Caco-2 (cell line): ENCODE measurements at regions not wholly inside any gene's neighbourhood (a gene's known extent, or its start where the extent isn't known, plus 50 kb on each side); places are given as distances from the start of the nearest gene placed in this dataset.

ENCODE experiments used
- BruUV-seq: library from RNA; stranded (reverse); fragments of 400-500 nt; replicated peaks from 2 replicates; lab custom pipeline; 2021; lab: Mats Ljungman, UMichigan
- CTCF ChIA-PET: fragments of 300-600 bp; sonication (Branson Sonifier 250); formaldehyde crosslinking; loops from one replicate; lab custom pipeline; 2022; ENCODE audit warnings: antibody characterized with exemption; lab: Charles Lee
- POLR2A ChIA-PET: fragments of 300-600 bp; sonication (Branson Sonifier 250); formaldehyde crosslinking; loops from one replicate; lab custom pipeline; 2022; ENCODE audit warnings: antibody characterized with exemption; lab: Charles Lee
- DNase-seq, 2 experiments: peaks; one replicate each; pipeline versions ENCODE4 v3.0.0 to v3.0.0-alpha.2; 2020 to 2022
- H3K27me3 ChIP-seq: replicated peaks from 2 replicates; pipeline ENCODE4 v1.6.0; 2011; ENCODE audit warnings: low read length; ENCODE audit not compliant: control insufficient read depth, insufficient read depth
- H3K36me3 ChIP-seq: 2 replicates; pipeline ENCODE4 v1.5.1; 2011; ENCODE audit warnings: low read length; ENCODE audit not compliant: control insufficient read depth, insufficient read depth
- H3K4me1 ChIP-seq: fragments of 250-450 bp; sonication (Bioruptor Pico); 2 replicates; pipeline ENCODE4 v1.5.1; 2020; ENCODE audit warnings: mild to moderate bottlenecking
- H3K4me3 ChIP-seq: 2 replicates; pipeline ENCODE4 v1.5.1; 2011; ENCODE audit warnings: low read depth, mild to moderate bottlenecking, control low read depth, low read length
- H3K9me3 ChIP-seq: fragments of 250-450 bp; sonication (Bioruptor Pico); 2 replicates; pipeline ENCODE4 v1.5.1; 2020; ENCODE audit warnings: mild to moderate bottlenecking, moderate library complexity
- H3K27ac Mint-ChIP-seq: one replicate; pipeline ENCODE4 v1.8.0; 2022; ENCODE audit warnings: mixed read lengths; ENCODE audit not compliant: unreplicated experiment
- H3K27me3 Mint-ChIP-seq: one replicate; pipeline ENCODE4 v1.8.0; 2022; ENCODE audit warnings: mixed read lengths; ENCODE audit not compliant: insufficient read depth, unreplicated experiment
- H3K36me3 Mint-ChIP-seq: one replicate; pipeline ENCODE4 v1.8.0; 2022; ENCODE audit warnings: mild to moderate bottlenecking, mixed read lengths; ENCODE audit not compliant: insufficient read depth, unreplicated experiment
- H3K4me1 Mint-ChIP-seq: one replicate; pipeline ENCODE4 v1.8.0; 2022; ENCODE audit warnings: low read depth, mixed read lengths; ENCODE audit not compliant: unreplicated experiment
- H3K4me3 Mint-ChIP-seq: one replicate; pipeline ENCODE4 v1.8.0; 2022; ENCODE audit warnings: mild to moderate bottlenecking, moderate library complexity, mixed read lengths; ENCODE audit not compliant: unreplicated experiment
- H3K9me3 Mint-ChIP-seq: one replicate; pipeline ENCODE4 v1.8.0; 2022; ENCODE audit warnings: mixed read lengths; ENCODE audit not compliant: unreplicated experiment
- CTCF ChIP-seq, 2 experiments: fragments of 200-600 bp in 1 of 2; IDR thresholded peaks; 1 replicate in 1 of 2; 2 replicates in 1 of 2; pipeline versions ENCODE4 v1.5.1 to v1.8.0; 2011 to 2022; ENCODE audit warnings: antibody characterized with exemption in 1 of 2, control low read depth in 1 of 2, inconsistent platforms in 1 of 2, low read depth in 1 of 2, low read length in 1 of 2, mild to moderate bottlenecking in 1 of 2, moderate library complexity in 1 of 2; ENCODE audit not compliant: insufficient read depth in 1 of 2, severe bottlenecking in 1 of 2, unreplicated experiment in 1 of 2
- intact Hi-C: fragments of 100-400 bp; cut with micrococcal nuclease; formaldehyde crosslinking; loops from one replicate; pipeline ENCODE4 v1.10.0; 2022; ENCODE audit not compliant: unreplicated experiment

GRCh38 chr11:80466570-80466969, 1025.7 kb upstream of the TENM4 start:
- Mint-ChIP-seq H3K4me1 (no peaks in the 10 kb centered on the region), H3K36me3 (no peaks in the 10 kb centered on the region), H3K9me3 (peaks cover 12% of the 10 kb centered on the region), H3K27me3 (no peaks in the 10 kb centered on the region), H3K4me3 (no peak overlapping the region), H3K27ac (no peak overlapping the region)
- Histone ChIP-seq H3K9me3 (no peaks in the 10 kb centered on the region), H3K36me3 (no peaks in the 10 kb centered on the region), H3K4me1 (no peaks in the 10 kb centered on the region), H3K27me3 (no peaks in the 10 kb centered on the region), H3K4me3 (no peak overlapping the region)
- TF ChIP-seq CTCF (IDR thresholded peaks at IDR 0.05; ENCODE audit: insufficient read depth in 1 of 2, low read depth in 1 of 2, low read length in 1 of 2, severe bottlenecking in 1 of 2, unreplicated experiment in 1 of 2): no peak
- intact Hi-C loops: no loop called here
- BruUV-seq: no TSS peak
- CTCF ChIA-PET: no interaction called here
- no peak for DNase-seq
- POLR2A ChIA-PET: no interaction called here

- H3K27me3 Mint-ChIP-seq: peaks cover 2% of the 10 kb centered on the region
- intact Hi-C loops: no loop called here
- H3K27ac Mint-ChIP-seq: no peak overlapping the region
- Histone ChIP-seq H3K4me3 (no peak overlapping the region), H3K4me1 (no peaks in the 10 kb centered on the region), H3K36me3 (no peaks in the 10 kb centered on the region), H3K9me3 (no peaks in the 10 kb centered on the region; the same call in 1 of the 2 replicates), H3K27me3 (no peaks in the 10 kb centered on the region)
- H3K4me1 Mint-ChIP-seq: no peaks in the 10 kb centered on the region
- DNase-seq: no peak
- no peaks in the 10 kb centered on the region for H3K36me3 Mint-ChIP-seq
- H3K9me3 Mint-ChIP-seq: peaks cover 11% of the 10 kb centered on the region
- no TSS peak for BruUV-seq
- CTCF ChIA-PET: no interaction called here
- POLR2A ChIA-PET: no interaction called here
- TF ChIP-seq CTCF (IDR thresholded peaks at IDR 0.05; ENCODE audit: insufficient read depth in 1 of 2, low read depth in 1 of 2, low read length in 1 of 2, severe bottlenecking in 1 of 2, unreplicated experiment in 1 of 2): no peak
- H3K4me3 Mint-ChIP-seq: no peak overlapping the region
Observed at GRCh38 chr11:80462211-80462610, 1021.4 kb upstream of the TENM4 start.

- intact Hi-C loops: no loop called here
- Mint-ChIP-seq H3K4me1 (no peaks in the 10 kb centered on the region), H3K27me3 (peaks cover 5% of the 10 kb centered on the region), H3K36me3 (no peaks in the 10 kb centered on the region), H3K9me3 (no peaks in the 10 kb centered on the region), H3K27ac (no peak overlapping the region), H3K4me3 (no peak overlapping the region)
- Histone ChIP-seq H3K4me3 (no peak overlapping the region), H3K9me3 (no peaks in the 10 kb centered on the region; the same call in 1 of the 2 replicates), H3K27me3 (no peaks in the 10 kb centered on the region), H3K4me1 (no peaks in the 10 kb centered on the region), H3K36me3 (no peaks in the 10 kb centered on the region)
- ChIA-PET POLR2A (no interaction called here), CTCF (no interaction called here)
- BruUV-seq: no TSS peak
- DNase-seq: no peak
- no peak for TF ChIP-seq CTCF (IDR thresholded peaks at IDR 0.05; ENCODE audit: insufficient read depth in 1 of 2, low read depth in 1 of 2, low read length in 1 of 2, severe bottlenecking in 1 of 2, unreplicated experiment in 1 of 2)
Observed at GRCh38 chr11:80458376-80458775, 1017.5 kb upstream of the TENM4 start.
